ENCODE measurements at regions not wholly inside any gene's neighbourhood (a gene's known extent, or its start where the extent isn't known, plus 50 kb on each side); places are given as distances from the start of the nearest gene placed in this dataset.

DNA sequence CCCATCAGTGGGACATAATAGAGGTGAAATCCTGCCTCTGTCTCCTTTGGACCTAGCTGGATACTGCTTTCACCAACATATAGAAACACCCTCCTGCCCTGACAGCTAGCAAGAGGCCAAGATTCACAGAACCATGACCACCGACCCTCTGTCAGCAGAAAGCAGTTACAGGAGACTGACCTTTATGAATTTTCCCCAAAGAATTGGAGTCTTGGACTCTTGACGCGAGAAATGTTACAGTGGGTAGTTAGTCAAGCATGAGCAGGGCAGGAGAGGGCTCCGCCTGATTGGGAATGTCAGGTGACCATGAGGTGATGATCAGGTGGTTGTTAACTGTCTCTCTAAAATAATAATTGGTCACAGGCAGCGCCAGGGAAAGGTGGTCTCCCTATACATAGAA is 1002.3 kb downstream of the TDRD15 start:
- TF ChIP-seq POLR2A (IDR thresholded peaks at IDR 0.05) (no peak), POLR2AphosphoS5 (IDR thresholded peaks at IDR 0.05; ENCODE audit: insufficient read depth in 1 of 2, low read depth in 1 of 2) (no peak)
- TF ChIP-seq, protein P1, sequence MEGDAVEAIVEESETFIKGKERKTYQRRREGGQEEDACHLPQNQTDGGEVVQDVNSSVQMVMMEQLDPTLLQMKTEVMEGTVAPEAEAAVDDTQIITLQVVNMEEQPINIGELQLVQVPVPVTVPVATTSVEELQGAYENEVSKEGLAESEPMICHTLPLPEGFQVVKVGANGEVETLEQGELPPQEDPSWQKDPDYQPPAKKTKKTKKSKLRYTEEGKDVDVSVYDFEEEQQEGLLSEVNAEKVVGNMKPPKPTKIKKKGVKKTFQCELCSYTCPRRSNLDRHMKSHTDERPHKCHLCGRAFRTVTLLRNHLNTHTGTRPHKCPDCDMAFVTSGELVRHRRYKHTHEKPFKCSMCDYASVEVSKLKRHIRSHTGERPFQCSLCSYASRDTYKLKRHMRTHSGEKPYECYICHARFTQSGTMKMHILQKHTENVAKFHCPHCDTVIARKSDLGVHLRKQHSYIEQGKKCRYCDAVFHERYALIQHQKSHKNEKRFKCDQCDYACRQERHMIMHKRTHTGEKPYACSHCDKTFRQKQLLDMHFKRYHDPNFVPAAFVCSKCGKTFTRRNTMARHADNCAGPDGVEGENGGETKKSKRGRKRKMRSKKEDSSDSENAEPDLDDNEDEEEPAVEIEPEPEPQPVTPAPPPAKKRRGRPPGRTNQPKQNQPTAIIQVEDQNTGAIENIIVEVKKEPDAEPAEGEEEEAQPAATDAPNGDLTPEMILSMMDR (IDR thresholded peaks at IDR 0.05) = no peak

Data from vagina (tissue), 2 donors.